Peyer's patch (tissue), 4 donors: ENCODE measurements at regions not wholly inside any gene's neighbourhood (a gene's known extent, or its start where the extent isn't known, plus 50 kb on each side); places are given as distances from the start of the nearest gene placed in this dataset.

Experiments used
- POLR2A ChIP-seq, 2 donors: fragments of 450-650 bp; IDR thresholded peaks; one replicate each; pipeline ENCODE4 v1.5.1; 2017; ENCODE audit warnings: antibody characterized with exemption in 2 of 2, mild to moderate bottlenecking in 2 of 2, moderate library complexity in 2 of 2
- TF ChIP-seq, protein P1 (sequence below), 6 experiments: fragments of 450-650 bp in 4 of 6; fragments of 200-600 bp in 2 of 6; sonication (generic) in 1 of 6; IDR thresholded peaks; one replicate each; pipeline ENCODE4 v1.5.1; 2017 to 2019; ENCODE audit warnings: antibody characterized with exemption in 6 of 6, mild to moderate bottlenecking in 3 of 6, moderate library complexity in 1 of 6

DNA sequence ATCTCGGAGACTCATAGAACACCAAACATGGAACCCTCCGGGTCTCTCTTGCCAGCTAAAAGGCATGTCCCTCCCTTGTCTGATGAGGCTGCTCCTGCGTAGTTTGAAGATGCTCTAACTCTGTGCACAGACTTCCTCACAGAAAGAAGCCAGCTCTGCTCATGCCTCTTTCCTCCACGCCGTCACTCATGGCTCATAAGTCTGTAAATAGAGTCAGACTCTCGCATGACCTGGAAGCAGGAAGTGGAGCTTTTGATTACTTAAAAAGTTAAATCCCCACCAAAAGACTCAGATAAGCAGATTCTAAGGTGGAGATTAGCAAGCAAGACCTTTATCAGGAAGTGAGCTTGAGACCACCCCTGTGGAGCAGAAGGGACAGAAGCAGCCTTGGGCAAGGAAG lies 171.6 kb downstream of the TRIM33 start:
- TF ChIP-seq, protein P1, sequence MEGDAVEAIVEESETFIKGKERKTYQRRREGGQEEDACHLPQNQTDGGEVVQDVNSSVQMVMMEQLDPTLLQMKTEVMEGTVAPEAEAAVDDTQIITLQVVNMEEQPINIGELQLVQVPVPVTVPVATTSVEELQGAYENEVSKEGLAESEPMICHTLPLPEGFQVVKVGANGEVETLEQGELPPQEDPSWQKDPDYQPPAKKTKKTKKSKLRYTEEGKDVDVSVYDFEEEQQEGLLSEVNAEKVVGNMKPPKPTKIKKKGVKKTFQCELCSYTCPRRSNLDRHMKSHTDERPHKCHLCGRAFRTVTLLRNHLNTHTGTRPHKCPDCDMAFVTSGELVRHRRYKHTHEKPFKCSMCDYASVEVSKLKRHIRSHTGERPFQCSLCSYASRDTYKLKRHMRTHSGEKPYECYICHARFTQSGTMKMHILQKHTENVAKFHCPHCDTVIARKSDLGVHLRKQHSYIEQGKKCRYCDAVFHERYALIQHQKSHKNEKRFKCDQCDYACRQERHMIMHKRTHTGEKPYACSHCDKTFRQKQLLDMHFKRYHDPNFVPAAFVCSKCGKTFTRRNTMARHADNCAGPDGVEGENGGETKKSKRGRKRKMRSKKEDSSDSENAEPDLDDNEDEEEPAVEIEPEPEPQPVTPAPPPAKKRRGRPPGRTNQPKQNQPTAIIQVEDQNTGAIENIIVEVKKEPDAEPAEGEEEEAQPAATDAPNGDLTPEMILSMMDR (IDR thresholded peaks at IDR 0.05), result no peak
- TF ChIP-seq POLR2A (IDR thresholded peaks at IDR 0.05), result no peak
